HG03439 (cell line): ENCODE measurements at regions not wholly inside any gene's neighbourhood (a gene's known extent, or its start where the extent isn't known, plus 50 kb on each side); places are given as distances from the start of the nearest gene placed in this dataset.

Experiments
- ATAC-seq: cut with Tn5 transposase; IDR thresholded peaks from one replicate; pipeline ENCODE4 v1.9.1; 2021; ENCODE audit warnings: mild to moderate bottlenecking, moderate library complexity; ENCODE audit not compliant: unreplicated experiment

GRCh38 chr4:134027931-134028330 is 173.7 kb downstream of the PABPC4L start:
- no peak for ATAC-seq

DNA sequence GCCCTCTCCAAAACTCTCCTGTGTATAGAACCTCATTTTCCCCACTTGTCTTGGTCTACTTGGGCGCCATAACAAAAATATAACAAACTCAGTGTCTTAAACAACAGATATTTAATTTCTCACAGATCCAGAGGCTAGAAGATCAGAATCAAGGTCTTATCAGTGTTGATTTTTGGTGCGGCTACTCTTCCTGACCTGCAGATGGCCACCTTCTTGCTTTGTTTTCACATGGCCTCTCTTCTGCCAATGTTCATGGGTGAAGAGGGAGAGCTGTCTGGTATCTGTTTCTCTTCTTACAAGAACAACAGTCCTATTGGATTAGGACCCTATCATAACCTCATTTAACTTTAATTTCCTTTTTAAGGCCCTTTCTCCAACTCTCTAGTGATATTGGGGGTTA is 177.3 kb downstream of the PABPC4L start:
- ATAC-seq: no peak

- no peak for ATAC-seq
Measured at GRCh38 chr4:134019657-134020056, 181.9 kb downstream of the PABPC4L start.

- no peak for ATAC-seq
Measured at GRCh38 chr4:134018846-134019245, 182.7 kb downstream of the PABPC4L start.

GRCh38 chr4:134001057-134001456 is 200.5 kb downstream of the PABPC4L start:
- ATAC-seq: no peak

- ATAC-seq: no peak
Measured at GRCh38 chr4:133997436-133997835, 204.2 kb downstream of the PABPC4L start.

DNA sequence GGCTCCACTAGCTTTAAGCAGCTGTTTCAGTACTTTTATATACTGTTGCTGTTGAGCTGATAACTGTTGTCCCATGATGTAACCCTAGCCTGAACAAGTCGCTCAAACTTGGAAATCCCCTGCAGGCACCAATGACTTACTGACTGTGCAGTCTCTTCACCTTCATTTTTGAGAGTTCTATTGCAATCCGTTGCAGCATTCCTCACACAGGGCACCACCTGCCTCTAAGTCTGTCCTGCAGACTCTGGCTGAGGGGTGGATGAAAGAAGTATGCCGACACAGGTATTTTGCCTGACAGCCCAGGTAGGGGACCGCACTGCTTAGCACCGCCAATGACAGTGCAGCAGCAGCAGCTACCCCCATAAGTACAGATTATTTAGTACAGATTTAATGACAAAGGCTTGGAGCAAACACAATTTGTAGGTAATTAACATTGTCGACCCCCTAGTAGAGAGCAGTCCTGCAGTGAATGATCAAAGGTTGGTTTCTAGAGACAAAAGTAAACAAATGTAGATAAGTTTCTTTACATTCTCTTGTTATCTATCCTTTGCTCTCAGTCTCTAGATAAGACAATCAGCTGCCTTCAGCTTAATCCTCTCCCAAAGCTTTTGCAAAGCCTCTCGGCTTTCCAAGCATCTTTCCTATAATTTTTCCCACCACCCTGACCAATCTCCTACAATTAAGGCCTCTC is 205.0 kb downstream of the PABPC4L start:
- ATAC-seq: no peak

DNA sequence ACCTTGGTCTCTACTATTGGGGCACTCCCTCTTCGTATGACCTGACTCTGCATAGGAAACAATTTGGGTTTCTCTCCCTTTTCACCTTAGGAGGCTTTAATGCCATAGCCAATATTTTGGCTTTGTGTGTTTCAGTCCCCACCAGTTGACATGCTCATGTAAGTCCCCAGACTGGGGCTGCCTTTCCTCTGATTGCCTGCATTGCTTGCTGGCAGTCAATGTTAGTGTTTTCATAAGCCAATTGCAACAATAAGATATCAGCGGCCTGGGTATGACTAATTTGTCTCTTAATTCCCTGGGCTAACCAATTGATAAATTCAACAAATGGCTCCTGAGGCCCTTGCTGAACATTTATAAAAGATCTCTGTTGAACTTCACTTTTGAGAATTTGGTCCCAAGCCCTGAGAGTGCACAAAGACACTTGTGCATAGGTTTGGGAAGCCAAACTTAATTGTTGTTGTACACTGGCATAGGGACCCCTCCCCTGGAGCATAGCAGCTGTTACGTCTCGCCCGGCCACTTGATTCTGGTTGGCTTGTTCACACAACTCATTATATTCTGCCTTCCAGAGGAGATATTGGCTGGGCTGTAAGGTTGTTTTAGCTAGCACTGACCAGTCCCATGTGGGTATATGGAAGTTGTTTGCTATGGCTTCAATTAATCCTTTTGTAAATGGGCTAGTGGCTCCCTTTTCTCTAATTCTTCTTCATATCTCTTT is 206.2 kb downstream of the PABPC4L start:
- no peak for ATAC-seq

DNA sequence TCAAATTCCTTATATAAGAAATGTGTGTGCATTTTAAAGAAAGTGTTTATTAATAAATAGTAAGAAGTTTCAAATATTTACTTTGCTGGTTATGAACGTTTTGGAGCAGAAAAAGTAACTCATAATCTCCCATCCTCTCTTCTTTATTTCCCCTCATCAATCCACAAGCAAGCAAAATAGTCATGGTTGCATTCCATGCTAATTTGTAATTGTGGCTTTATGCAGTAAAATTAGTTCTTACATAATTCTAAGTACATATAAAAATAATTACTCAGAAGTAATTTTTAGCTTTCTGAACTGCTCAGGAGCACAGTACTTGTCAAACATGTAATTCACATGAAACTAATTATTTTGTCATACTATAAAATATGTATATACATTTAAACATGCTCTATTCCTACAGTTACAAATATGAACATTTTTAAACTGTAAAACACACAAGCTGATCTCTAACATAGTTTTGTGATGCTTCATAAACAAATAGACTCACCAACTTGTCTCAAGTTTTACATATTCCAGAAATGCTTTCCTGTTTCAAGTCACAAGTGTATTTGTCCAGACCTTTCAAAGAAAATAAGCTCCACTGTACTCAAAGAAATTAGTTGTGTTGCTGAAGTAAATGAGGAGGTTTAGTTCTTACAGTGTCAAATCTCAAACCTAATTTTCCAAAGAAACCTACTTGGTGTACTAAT is 218.9 kb downstream of the PABPC4L start:
- no peak for ATAC-seq

DNA sequence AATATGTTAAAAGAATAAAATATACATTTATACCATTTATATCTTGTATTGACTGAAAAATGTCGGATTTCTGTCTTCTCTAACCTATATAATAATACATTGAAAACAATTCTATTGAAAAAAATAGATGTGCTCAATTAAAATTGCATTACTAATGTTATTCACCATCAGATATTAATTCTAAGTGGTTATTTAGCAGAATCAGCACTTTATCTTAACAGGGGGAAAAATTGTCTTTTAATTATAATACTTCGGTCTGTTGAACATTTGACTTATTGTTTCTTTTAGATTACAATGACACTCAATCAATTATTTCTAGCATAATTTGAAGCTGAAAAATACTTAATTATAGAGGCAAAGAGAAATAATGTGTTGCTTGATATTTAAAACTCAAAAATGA is 220.3 kb downstream of the PABPC4L start:
- ATAC-seq: no peak

GRCh38 chr4:133972586-133972985 is 229.0 kb downstream of the PABPC4L start:
- no peak for ATAC-seq

GRCh38 chr4:133969202-133969848 is 232.3 kb downstream of the PABPC4L start:
- ATAC-seq: no peak

GRCh38 chr4:133968174-133968573 is 233.4 kb downstream of the PABPC4L start:
- no peak for ATAC-seq

DNA sequence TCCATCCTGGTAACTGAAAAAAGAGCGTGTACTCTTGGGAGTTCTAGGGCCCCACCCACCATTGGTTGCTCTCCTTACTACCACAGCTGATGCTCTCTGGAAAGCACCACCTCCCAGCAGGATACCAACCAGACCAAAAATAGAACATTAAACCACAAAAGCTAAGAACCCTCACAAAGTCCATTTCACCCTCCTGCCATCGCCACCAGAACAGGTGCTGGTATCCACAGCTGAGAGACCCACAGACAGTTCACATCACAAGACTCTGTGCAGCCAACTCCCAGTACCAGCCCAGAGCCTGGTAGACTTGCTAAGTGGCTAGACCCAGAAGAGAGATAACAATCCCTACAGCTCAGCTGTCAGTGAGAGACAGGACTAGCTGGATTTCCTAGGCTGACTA is 240.6 kb downstream of the PABPC4L start:
- no peak for ATAC-seq

DNA sequence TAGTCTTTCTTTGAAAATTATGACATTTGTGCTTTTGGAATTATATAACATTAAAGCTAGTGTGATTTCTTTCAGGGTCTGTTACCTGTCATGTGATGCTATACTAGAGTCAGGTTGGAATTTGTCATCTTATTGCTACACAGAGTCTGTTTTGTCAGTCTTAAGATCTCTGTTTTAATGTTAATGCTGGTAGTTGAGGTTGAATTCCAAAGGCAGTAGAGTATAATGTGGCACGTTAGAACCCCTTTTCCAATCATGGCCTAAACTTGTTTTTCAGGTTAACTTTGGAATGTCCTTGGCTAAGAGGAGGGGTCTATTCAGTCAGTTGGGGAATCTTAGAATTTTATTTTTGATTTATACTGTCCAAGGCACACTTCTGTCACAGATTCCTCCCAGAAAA is 258.5 kb downstream of the PABPC4L start:
- ATAC-seq: no peak

- ATAC-seq: no peak
Measured at GRCh38 chr4:133938061-133938460, 263.5 kb downstream of the PABPC4L start.

- no peak for ATAC-seq
Measured at GRCh38 chr4:133929531-133930239, 271.9 kb downstream of the PABPC4L start.

DNA sequence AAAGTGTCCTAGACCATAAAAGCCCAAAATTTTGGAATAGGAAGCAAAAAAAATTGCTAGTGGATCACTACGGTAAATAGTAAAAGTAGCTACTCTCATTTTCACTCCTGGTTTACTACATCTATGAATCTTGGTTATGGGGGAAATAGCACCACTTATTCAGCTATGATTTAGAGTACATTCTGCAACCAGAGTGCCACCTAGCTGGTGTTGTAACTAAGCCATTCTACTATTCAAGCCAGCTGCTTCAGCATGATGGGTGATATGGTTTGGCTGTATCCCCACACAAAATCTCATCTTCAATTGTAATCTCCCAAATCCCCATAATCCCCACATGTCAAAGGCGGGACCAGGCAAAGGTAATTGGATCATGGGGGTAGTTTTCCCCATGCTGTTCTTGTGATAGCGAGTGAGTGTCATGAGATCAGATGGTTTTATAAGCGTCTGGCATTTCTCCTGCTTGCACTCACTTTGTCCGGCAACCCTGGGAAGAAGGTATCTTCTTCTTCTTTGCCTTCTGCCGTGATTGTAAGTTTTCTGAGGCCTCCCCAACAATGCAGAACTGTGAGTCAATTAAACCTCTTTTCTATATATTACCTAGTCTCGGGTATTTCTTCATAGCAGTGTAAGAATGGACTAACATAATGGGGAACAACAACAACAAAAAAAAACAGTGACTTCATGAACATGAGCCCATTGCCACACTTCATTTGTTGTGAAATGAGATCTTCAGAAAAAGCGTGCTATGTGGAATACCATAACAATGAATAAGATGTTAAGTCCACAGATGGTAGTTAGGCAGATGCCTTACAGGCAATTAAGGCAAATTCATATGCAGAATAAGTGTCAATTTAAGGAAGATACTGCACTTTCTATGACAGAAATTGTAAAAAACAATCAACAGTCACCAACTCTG is 280.1 kb downstream of the PABPC4L start:
- ATAC-seq: no peak

DNA sequence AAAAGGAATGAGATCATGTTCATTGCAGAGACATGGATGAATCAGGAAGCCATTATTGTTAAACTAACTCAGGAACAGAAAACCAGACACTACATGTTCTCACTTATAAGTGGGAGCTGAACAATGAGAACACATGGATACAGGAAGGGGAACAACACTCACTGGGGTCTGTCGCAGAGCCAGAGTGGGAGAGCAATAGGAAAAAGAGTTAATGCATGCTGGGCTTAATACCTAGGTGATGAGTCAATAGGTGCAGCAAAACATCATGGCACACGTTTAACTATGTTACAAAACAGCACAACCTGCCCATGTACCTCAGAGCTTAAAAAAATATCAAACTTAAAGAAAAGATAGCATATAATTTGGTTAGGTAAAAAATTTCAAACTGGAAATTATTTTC is 281.4 kb downstream of the PABPC4L start:
- no peak for ATAC-seq

DNA sequence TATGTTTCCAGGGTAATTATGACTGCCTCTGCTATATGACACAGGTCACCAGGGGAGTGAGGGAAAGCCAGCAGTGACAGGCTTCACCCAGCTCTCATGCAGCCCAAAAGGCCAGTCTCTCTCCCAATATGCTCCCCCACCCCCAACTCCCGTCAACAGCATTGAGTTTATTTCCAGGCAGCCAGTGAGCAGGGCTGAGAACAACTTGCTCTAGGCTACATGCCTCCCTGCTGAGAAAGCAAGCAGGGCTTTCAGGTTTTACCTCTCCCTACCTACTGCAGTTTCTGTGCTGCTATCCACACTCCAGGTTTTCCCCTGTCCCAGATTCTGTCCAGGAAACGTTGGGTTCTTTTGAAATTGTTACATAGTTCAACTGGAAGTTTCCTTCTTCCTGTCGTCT is 291.4 kb downstream of the PABPC4L start:
- ATAC-seq: no peak
